HG03354 (cell line): ENCODE measurements at regions not wholly inside any gene's neighbourhood (a gene's known extent, or its start where the extent isn't known, plus 50 kb on each side); places are given as distances from the start of the nearest gene placed in this dataset.

ENCODE experiments used
- ATAC-seq: cut with Tn5 transposase; IDR thresholded peaks from one replicate; pipeline ENCODE4 v1.9.1; 2021; ENCODE audit warnings: mild to moderate bottlenecking; ENCODE audit not compliant: unreplicated experiment, poor library complexity, severe bottlenecking

DNA sequence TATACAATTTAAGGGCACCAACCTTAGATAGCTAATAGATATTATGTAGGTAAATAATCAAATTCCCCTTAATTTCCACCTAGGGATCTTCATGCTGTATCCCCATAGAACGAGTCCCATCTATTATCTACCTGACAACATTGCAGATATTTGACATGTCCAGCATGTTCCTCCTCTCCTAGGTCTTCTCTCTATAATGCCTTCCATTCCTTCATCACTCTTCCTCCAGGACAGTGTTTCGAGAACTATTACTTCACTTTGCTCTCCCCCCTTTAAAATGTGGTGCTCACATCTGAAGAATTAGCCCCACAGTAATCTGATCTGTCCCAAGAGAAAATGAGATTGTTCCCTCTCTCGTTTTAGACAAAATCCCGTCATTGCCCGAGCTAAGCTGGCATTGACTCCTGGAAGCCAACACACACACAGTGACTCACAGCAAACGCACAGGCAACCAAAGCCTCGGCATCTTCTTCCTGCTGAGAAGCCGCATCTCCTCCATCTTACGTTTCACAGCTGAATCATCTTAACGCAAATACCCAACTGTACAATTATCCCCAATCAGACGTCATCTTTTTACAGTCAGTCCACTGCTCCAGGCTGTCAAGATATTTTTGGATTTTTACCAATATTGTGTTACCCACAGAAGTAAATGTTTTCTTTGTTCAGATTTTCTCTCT is 162.9 kb upstream of the AGAP1 start:
- no peak for ATAC-seq

DNA sequence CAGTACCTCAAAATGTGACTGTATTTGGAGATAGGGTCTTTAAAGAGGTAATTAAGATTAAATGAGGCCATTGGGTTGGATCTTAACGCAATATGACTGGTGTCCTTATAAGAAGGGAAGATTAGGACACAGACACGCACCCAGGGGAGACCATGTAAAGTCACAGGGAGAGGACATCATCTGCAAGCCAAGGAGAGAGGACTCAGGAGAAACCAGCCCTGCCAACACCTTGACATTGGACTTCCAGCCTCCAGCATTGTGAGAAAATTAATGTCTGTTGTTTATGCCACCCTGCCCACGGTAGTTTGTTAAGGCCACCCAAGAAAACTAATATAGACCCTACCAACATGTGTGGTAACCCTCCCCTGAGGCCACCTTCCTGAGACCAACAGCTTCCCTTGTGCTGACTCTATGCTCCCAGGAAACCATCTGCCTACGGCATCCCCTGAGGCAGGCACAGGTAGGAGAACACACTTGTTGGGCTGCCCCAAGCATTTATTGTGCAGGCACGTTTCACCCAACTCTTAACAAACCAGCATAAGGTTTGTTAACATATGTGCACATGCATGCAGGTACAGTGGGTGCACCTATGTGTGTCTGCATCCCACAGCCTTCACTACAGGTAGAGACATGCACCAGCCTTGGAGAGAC is 161.5 kb upstream of the AGAP1 start:
- ATAC-seq = no peak

- no peak for ATAC-seq
Measured at GRCh38 chr2:235333076-235333475, 160.8 kb upstream of the AGAP1 start.

DNA sequence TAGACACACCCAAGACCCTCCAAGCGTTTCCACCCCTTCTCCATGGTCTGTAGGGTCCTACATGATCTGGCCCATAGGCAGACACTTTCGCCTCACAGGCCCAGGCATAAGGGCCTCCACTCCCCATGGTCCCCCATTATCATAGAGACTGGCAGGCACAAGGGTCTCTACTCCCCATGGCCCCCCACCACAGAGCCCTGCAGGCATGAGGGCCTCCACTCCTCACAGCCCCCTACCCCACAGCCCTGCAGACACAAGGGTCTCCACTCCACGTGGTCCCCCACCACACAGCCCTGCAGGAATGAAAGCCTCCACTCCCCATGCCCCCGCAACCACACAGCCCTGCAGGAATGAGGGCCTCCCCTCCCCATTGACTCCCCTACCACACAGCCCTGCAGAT is 159.7 kb upstream of the AGAP1 start:
- no peak for ATAC-seq

GRCh38 chr2:235343156-235343774 is 150.6 kb upstream of the AGAP1 start:
- ATAC-seq = no peak

- ATAC-seq = no peak
Measured at GRCh38 chr2:235343869-235344268, 150.0 kb upstream of the AGAP1 start.

DNA sequence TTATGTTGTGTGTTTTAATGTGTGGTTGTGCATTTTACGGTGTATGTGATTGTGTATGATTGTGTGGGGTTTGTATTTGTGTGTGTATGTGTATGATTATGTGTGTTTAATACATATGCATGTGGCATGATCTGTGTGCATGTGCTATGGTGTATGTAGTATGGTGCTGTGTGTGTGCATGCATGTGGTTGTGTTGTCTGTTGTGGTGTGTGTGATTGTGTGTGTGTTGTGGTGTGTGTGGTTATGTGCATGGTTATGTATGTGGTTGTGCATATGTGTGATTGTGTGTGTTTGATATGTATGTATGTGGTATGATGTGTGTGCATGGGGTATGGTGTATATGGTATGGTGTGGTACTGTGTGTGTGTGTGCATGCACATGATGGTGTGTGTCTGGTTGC is 148.1 kb upstream of the AGAP1 start:
- no peak for ATAC-seq

DNA sequence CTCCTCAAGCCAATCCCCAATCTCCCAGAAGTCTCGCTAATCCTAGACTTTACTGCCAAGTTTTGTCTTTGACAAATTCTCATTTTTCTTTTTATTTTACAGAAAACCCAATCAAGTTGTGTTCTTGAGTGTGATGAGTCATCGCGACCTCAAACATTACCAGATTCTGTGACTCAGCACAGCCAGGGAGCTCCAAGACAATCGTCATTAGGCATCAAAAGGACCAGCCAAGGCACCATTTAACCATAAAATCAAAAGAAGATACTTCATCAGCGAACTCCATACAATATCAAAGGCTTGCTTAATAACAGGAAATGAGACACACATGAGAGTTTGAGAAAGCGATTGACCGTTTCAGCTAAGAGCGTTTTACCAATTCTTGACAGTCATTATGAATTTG is 146.2 kb upstream of the AGAP1 start:
- no peak for ATAC-seq

GRCh38 chr2:235348329-235348728 is 145.5 kb upstream of the AGAP1 start:
- ATAC-seq = no peak

DNA sequence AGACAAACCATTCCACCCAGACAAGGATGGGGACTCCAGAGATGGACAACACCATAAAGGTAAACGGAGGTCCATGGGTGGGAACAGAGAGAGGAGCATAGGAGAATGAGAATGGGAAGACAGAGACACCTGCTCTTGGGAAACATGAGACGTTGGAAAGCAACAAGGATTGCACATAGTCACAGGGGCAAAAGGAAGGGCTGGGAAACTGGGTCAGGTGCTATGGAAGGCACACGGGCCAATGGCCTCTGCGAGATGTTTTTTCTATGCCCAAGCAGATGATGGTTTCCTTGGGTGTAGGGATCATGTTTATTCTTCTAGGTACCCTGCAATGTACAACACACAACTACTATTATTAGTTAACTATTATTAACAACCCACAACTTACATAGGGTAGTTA is 143.6 kb upstream of the AGAP1 start:
- ATAC-seq = no peak

GRCh38 chr2:235352541-235352940 is 141.3 kb upstream of the AGAP1 start:
- ATAC-seq = no peak

DNA sequence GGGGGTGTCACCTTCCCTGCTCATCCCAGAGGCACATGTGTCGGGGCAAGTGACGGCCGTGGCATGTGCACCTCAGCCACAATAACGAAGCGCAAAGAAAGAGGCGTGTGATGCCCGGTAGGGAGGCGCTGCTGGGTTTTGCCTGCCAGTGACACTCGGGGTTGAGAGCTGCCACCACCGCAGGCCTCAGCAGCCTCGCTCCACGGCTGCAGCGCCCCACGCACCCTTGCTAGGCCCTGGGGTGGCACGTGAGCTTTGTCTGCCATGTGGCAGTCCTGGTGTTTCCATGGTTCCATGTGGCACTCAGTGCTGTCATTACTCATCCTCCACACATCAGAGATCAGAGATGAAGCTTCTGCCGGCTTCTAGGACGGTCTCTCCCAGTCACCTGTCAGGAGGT is 136.0 kb upstream of the AGAP1 start:
- ATAC-seq = no peak

DNA sequence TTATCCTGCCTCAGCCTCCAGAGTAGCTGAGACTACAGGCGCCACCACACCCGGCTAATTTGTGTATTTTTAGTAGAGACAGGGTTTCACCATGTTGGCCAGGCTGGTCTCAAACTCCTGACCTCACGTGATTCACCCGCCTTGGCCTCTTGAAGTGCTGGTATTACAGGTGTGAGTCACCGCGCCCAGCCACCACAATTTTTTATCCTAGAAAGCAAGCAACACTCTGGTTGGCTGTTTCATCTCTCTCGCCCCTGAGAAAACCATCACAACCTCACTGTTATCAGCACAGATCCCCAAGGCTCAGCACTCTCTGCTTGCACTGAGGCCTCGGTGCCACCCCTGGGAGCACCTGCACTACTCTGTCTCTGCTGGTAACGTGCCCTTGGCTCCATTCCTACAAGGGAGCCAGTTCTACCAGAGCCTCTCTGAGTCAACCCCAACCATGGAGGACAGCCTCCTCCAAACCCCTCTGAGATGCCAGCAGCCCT is 134.8 kb upstream of the AGAP1 start:
- no peak for ATAC-seq

GRCh38 chr2:235360446-235360845 is 133.4 kb upstream of the AGAP1 start:
- no peak for ATAC-seq

DNA sequence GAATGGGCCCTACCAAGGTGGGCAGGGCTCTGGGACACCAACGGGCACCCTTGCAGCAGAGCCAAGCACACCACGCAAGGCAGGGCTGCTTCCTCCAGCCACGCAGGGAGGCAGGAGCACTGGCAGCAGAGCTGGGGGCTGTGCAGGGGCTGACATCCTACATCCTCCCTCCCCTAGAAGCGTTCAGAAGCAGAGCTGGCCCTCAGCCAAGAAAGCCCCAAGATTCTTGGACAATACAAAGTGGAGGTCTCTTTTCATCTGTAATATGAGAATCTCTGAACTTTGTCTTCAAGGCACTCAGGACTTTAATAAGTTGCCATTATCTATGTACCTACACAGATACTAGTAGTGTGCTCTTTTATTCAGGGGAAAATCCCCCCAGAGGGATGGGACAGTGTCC is 128.1 kb upstream of the AGAP1 start:
- no peak for ATAC-seq

DNA sequence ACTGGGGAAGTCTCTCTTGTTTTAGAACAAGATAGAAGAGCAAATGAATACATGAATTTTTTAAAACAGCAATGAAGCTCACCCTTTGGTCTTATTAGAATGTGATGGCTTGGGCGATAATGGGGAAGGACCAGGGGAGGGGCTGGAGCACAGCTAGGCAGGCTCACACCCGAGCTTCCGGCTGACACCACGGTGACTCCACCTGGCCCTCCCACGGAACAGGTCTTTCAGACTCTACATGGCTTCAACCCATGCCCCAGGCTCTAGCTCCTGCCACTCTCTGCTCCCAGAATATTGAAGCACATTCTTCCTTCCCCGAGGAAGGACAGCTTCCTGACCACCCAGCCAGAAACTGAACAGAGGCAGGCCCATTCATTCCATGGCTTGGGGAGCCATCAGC is 127.5 kb upstream of the AGAP1 start:
- ATAC-seq = no peak

DNA sequence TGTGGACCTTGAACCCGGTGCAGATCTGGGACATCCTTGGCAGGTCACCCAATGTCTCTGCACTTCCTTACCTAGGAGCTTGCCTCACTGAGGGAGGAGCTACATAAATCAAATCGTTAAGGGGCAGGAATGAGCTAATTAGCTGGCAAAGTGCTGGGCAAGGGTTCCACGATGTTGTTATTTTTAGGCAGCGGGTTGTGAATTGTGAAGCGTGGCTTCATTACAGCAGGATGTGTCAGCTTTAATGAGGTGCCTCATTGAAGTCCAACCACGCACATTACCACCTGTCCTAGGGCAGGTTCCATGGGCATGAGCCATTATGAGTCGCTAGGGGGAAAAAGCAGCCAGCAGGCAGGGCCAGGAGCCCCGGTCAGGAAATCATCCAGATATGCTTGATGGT is 127.0 kb upstream of the AGAP1 start:
- ATAC-seq = no peak

- ATAC-seq = no peak
Measured at GRCh38 chr2:235371018-235371417, 122.8 kb upstream of the AGAP1 start.

- no peak for ATAC-seq
Measured at GRCh38 chr2:235373171-235373570, 120.7 kb upstream of the AGAP1 start.

DNA sequence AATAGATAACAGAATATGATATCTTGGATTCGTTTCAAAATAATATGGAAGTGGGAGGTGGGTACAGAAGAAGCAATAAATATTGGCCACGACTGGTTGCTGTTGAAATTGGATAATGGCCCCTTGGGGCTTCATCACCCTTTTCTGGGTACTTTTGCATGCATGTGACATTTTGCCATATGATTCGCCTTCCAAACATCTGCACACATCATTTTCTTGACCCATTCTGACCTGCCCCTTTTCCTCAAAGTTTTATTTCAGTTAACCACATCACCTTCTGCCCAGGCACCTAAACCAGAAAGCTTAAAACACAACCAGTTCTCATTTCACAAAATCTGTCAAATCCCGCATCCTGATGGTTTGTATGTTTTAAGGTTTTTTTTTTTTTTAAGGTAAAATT is 116.7 kb upstream of the AGAP1 start:
- ATAC-seq = no peak

DNA sequence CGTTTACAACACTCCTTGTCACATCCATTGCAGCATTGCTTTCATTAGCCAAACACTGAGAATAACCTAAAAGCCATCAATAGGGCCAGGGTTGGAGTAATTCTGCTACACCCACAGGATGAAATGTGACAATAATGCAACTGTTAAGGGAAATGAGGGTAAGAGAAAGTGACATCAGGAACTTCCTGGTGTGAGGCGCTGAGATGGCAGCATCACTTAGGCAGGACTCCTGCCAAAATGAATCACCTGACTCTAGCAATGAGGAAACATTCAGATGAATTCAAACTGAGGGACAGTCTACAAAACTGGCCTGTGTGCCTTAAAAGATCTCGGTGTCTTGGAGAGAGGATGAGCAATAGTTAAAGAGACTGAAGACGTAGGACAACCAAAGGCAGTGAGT is 115.6 kb upstream of the AGAP1 start:
- no peak for ATAC-seq
